Stimulated activated memory B cell treated with anti-CD40 and anti-IgM and Interleukin-4, amounts not matched to agents 10 μg/mL and 1 μg/mL and 100 μg/mL, for 72 hours (primary cell): ENCODE measurements at regions not wholly inside any gene's neighbourhood (a gene's known extent, or its start where the extent isn't known, plus 50 kb on each side); places are given as distances from the start of the nearest gene placed in this dataset.
"Not testable (repeated sequence)": the region's sequence is repeated elsewhere in the genome, so short reads cannot be mapped to it uniquely, and the experiment has no call there.

Source experiments
- ATAC-seq: fragments of 150-1000 bp; cut with Tn5 transposase; 2 replicates; pipeline ENCODE4 v1.10.0; 2021
- H3K27ac Mint-ChIP-seq: one replicate; pipeline ENCODE4 v1.8.0; 2022; ENCODE audit warnings: mild to moderate bottlenecking, mixed read lengths
- H3K27me3 Mint-ChIP-seq: one replicate; pipeline ENCODE4 v1.8.0; 2022; ENCODE audit warnings: mixed read lengths
- H3K36me3 Mint-ChIP-seq: one replicate; pipeline ENCODE4 v1.8.0; 2022; ENCODE audit warnings: mixed read lengths
- H3K4me1 Mint-ChIP-seq: one replicate; pipeline ENCODE4 v1.8.0; 2022; ENCODE audit warnings: mixed read lengths
- H3K4me3 Mint-ChIP-seq: one replicate; pipeline ENCODE4 v1.8.0; 2022; ENCODE audit warnings: mild to moderate bottlenecking, moderate library complexity, mixed read lengths
- H3K9me3 Mint-ChIP-seq: one replicate; pipeline ENCODE4 v1.8.0; 2022; ENCODE audit warnings: mixed read lengths

DNA sequence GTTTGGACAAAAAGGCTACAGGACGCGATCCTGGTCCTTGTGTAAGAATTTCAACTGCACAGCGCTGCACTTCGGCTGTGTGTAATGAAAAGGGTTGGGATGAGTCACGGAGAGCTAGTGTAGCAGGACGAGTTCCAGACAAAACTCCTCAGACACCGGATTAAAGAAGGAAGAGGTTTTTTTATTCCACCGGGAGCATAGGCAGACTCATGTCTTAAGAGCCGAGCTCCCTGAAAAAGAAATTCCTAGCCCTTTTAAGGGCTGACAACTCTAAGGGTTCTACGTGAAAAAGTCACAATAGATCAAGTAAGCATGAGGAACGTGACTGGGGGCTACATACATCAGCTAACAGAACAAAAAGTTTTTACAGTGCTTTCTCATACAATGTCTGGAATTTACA, 54.8 kb upstream of the FAM90A1 start:
- not testable (repeated sequence) for H3K4me1 Mint-ChIP-seq, ATAC-seq, H3K27ac Mint-ChIP-seq, H3K9me3 Mint-ChIP-seq, H3K4me3 Mint-ChIP-seq, H3K36me3 Mint-ChIP-seq
- peaks cover 27% of the 10 kb centered on the region for H3K27me3 Mint-ChIP-seq

DNA sequence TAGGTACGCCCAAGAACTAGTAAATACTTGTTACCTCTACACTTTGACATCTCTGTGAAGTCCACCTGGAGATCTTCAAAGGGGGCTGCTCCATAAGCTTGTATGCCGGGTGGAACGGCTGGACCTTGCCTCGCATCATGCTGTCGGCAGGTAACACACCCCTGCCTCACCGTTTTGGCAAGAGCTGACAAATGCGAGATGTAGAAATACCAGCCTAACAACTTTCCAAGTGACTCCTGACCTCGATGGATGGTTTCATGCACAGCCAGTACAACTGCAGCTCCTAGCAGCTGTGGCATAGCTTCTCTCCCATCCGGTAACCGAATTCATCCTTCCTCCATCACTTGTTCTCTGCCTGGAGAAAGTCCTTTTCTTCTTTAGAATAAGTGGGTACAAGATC, 58.3 kb upstream of the FAM90A1 start:
- not testable (repeated sequence) for H3K27ac Mint-ChIP-seq, ATAC-seq, H3K36me3 Mint-ChIP-seq, H3K4me3 Mint-ChIP-seq, H3K4me1 Mint-ChIP-seq, H3K9me3 Mint-ChIP-seq
- peaks cover 16% of the 10 kb centered on the region for H3K27me3 Mint-ChIP-seq

DNA sequence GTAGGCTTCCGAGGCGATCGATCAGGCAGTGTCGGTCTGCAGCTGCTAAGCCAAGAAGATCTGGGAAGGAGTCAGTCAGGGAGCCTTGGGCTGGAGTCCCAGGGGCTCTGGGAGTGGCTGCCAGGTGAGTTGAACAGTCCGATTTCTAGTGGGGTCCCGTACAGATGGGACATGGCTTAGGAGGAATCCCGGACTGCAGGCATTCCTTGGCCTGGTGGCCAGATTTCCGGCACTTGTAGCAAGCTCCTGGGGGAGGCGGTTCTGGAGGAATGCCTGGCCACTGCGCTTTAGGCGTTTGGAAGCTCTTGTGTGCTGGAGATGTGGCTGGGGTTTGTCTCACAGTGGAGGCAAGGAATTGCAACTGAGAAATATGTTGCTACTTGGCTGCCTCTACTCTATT, 64.3 kb upstream of the FAM90A1 start:
- H3K9me3 Mint-ChIP-seq, H3K36me3 Mint-ChIP-seq, H3K4me3 Mint-ChIP-seq, H3K4me1 Mint-ChIP-seq, H3K27ac Mint-ChIP-seq, ATAC-seq: not testable (repeated sequence)
- peaks cover 10% of the 10 kb centered on the region for H3K27me3 Mint-ChIP-seq

DNA sequence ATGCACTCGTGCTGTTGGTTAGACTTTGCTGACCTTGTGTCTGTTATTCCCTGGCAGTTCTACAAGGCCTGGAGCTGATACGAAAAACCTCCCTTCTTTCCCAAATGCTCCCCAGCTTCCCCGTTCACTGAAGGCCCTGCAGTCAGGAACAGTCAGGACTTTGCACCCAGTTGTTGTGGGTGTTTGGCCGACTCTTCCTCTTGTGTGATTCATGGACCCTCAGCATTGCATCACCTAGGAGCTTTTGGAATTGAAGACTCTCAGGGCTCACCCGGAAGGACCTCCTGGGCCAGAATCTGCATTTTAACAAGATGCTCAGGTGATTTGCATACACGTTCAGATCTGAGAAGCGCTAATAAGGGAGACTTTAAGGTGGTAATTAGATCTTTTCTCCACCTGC, 67.2 kb upstream of the FAM90A1 start:
- H3K4me3 Mint-ChIP-seq, H3K9me3 Mint-ChIP-seq, H3K27ac Mint-ChIP-seq, H3K4me1 Mint-ChIP-seq, ATAC-seq, H3K36me3 Mint-ChIP-seq: not testable (repeated sequence)
- H3K27me3 Mint-ChIP-seq, result peaks cover 10% of the 10 kb centered on the region

DNA sequence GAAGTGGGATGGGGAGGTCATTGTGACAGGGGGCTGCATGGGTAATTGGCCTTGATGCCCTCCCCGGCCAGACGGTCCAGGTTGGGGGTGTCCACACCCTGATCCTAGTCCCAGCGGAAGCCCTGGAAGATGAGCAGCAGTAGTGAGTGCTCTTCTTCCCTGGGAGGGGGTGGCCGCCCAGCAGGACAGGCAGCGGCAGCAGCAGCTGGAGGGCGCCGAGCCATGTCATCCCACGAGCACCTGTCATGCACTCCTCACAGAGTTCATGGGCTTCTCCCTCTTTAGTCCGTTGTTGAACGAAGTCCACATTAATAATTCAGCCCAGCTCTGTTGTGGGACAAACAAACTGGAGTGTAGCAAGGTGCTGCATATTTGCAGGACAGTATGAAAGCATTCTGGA, 81.2 kb upstream of the FAM90A1 start:
- not testable (repeated sequence) for H3K36me3 Mint-ChIP-seq, H3K27ac Mint-ChIP-seq, ATAC-seq, H3K9me3 Mint-ChIP-seq, H3K4me3 Mint-ChIP-seq, H3K4me1 Mint-ChIP-seq
- peaks cover 18% of the 10 kb centered on the region for H3K27me3 Mint-ChIP-seq

DNA sequence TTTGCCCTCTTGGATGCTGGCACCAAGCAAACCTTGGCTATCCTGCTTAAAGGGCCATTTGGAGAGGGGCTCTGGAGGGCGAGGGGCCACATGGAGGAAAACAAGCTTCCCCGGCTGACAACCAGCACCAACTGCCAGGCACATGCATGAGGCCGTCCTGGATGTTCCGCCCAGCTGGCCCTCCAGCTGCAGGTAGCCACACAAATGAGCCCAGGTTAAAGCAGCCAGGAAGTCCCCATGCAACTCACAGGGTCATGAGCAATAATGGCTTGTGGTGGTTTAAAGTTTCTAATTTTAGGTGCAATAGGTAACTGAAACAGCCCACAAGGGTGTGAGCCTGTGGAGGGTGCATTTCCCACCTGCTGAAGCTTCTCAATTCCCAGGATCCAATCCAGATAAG, 88.6 kb upstream of the FAM90A1 start:
- H3K4me1 Mint-ChIP-seq, H3K9me3 Mint-ChIP-seq, ATAC-seq, H3K4me3 Mint-ChIP-seq, H3K27ac Mint-ChIP-seq, H3K36me3 Mint-ChIP-seq: not testable (repeated sequence)
- peaks cover 29% of the 10 kb centered on the region for H3K27me3 Mint-ChIP-seq

DNA sequence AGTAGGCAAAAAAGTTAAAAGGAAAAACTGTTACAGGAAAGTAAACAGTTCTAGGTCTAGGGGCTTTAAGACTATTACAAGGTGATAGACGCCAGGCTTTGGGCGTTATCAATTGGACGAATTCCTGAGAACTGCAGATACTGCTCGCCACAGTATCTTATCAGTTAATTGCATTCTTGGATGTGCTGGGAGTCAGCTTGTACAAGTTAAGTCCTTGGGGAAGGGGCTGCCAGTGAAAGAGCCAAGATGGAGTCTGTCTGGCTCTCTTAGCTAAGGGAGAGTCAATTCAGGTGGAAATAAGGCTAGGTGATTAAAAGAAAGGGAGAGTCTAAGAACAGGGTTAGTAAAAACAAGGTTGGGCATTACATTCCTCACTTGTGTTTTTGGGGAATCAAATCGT, 90.3 kb upstream of the FAM90A1 start:
- not testable (repeated sequence) for ATAC-seq, H3K36me3 Mint-ChIP-seq, H3K4me3 Mint-ChIP-seq, H3K27ac Mint-ChIP-seq, H3K4me1 Mint-ChIP-seq, H3K9me3 Mint-ChIP-seq
- H3K27me3 Mint-ChIP-seq, result peaks cover 40% of the 10 kb centered on the region

DNA sequence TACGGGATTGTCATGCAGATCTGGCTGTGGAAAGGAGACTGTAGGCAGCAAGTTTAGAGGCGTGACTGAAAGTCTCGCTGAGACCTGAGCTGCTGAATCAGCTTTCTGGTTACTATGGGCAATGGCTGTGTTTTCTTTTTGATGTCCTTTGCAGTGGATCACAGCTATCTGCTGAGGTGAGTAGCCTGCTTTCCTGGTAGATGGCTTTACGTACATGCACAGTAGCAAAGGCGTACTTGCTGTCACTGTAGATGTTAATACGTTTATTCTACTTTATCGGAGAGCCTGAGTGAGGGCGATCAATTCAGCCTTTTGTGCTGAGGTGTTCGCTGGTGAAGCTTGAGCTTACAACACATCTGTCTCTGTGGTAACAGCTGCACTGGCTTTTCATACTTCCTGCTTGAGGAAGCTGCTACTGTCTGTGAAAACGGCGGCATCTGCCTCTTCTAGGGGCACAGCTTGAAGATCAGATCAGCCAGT, 92.9 kb upstream of the FAM90A1 start:
- H3K9me3 Mint-ChIP-seq, H3K4me1 Mint-ChIP-seq, ATAC-seq, H3K4me3 Mint-ChIP-seq, H3K27ac Mint-ChIP-seq, H3K36me3 Mint-ChIP-seq: not testable (repeated sequence)
- peaks cover 40% of the 10 kb centered on the region for H3K27me3 Mint-ChIP-seq

DNA sequence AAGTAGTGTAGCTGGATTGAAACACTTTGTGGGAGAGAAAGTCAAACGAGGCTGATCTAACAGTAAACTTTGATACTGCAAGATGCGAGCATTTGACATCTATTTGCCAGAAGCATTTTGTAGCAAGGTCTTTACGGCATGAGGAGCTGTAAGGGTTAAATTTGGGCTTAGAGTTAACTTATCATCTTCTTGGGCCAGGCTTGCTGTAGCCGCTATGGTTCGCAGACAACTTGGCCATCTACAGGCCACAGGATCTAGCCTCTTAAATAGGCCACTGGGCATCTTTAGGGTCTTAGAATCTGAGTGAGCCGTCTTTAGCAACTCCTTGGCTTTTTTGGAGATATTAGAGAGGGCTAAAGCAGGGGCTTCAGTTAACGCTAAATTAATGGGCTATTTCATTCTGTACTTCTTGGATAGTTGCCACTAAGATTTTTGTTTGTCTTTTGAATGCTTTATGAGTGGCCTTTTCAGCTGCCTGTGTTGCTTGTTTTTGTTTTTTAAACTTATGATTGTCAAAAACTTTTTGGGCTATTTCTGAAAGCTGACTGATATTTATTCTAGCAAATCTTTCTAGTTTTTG, 93.5 kb upstream of the FAM90A1 start:
- not testable (repeated sequence) for H3K4me3 Mint-ChIP-seq, ATAC-seq, H3K4me1 Mint-ChIP-seq, H3K36me3 Mint-ChIP-seq, H3K27ac Mint-ChIP-seq, H3K9me3 Mint-ChIP-seq
- peaks cover 40% of the 10 kb centered on the region for H3K27me3 Mint-ChIP-seq

DNA sequence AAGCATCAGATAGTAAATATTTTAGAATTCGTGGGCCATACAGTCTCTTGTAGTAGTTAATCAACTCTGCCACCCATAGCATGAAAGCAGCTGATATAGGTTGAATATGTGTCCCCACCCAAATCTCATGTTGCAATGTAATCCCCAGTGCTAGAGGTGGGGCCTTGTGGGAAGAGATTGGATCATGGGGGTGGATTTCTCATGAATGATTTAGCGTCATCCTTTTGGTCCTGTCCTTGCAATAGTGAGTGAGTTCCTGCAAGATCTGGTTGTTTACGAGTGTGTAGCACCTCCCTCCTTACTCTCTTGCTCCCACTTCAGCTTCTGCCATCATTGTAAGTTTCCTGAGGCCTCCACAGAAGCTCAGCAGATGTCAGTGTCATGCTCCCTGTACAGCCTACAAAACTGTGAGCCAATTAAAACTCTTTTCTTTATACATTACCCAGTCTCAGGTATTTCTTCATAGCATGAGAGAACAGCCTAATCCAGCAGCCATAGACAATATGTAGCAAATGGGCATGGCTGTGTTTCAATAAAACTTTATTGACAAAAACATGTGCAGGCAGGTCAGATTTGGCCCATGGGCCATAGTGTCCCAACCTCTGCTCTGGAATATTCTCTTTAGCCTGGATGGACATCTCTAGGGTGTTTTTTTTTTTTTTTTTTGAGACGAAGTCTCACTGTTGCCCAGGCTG, 97.9 kb upstream of the FAM90A1 start:
- Mint-ChIP-seq H3K27me3 (peaks cover 12% of the 10 kb centered on the region), H3K9me3 (peaks cover 14% of the 10 kb centered on the region)
- not testable (repeated sequence) for H3K36me3 Mint-ChIP-seq, H3K27ac Mint-ChIP-seq, H3K4me3 Mint-ChIP-seq, H3K4me1 Mint-ChIP-seq, ATAC-seq

DNA sequence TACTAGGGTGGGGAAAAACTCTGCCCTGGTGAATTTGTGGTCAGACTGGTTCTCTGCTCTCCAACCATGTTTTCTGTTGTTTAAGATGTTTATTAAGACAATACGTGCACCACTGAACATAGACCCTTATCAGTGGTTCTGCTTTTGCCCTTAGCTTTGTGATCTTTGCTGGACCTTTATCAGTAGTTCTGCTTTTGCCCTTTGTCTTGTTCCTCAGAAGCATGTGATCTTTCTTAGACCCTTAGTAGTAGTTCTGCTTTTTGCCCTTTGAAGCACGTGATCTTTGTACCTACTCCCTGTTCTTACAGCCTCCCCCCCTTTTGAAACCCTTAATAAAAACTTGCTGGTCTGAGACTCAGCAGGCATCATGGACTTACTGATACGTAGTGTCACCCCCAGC, 101.4 kb upstream of the FAM90A1 start:
- not testable (repeated sequence) for H3K4me3 Mint-ChIP-seq, ATAC-seq

DNA sequence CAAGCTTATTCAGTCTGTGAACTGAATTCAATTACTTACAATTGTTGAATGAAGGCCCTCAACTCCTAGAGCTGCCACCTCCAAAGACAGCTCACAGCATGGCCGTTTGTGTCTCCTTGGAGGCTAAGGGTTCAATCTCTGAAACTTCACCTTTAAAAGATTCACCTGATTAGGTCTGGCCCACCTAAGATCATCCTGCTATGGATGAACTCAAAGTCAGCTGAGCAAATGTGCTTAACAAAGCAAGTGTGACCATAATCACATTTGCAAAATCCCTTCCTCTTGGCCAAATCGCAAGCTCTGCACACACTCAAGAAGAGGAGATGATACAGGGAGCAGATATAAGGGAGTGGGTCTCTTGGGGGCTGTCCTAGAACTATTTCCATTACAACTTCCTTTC, 105.0 kb upstream of the FAM90A1 start:
- not testable (repeated sequence) for H3K4me1 Mint-ChIP-seq, H3K27me3 Mint-ChIP-seq

More for the DNA sequence above, 101.4 kb upstream of the FAM90A1 start:
- not testable (repeated sequence) for H3K27me3 Mint-ChIP-seq, H3K36me3 Mint-ChIP-seq, H3K4me1 Mint-ChIP-seq, H3K27ac Mint-ChIP-seq
- peaks cover 14% of the 10 kb centered on the region for H3K9me3 Mint-ChIP-seq

DNA sequence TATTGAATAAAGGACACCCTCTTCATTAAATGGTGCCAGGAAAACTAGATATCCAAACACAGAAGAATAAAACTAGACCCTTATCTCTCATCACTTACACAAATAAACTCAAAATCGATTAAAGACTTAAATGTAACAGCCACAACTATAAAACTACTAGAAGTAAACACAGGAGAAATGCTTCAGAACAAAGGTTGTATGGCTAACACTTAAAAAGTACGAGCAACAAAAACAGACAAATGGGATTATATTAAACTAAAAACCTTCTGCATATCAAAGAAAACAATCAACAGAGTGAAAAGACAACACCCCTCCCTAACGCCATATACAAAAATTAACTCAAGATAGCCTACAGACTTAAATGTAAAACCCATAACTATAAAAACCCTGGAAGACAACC, 104.7 kb upstream of the CLEC6A start:
- not testable (repeated sequence) for H3K36me3 Mint-ChIP-seq, ATAC-seq, H3K9me3 Mint-ChIP-seq, H3K4me3 Mint-ChIP-seq, H3K27ac Mint-ChIP-seq, H3K4me1 Mint-ChIP-seq
- H3K27me3 Mint-ChIP-seq, result peaks cover 13% of the 10 kb centered on the region

More for the DNA sequence above, 105.0 kb upstream of the FAM90A1 start:
- H3K36me3 Mint-ChIP-seq, H3K4me3 Mint-ChIP-seq, ATAC-seq, H3K27ac Mint-ChIP-seq: not testable (repeated sequence)
- peaks cover 14% of the 10 kb centered on the region for H3K9me3 Mint-ChIP-seq

DNA sequence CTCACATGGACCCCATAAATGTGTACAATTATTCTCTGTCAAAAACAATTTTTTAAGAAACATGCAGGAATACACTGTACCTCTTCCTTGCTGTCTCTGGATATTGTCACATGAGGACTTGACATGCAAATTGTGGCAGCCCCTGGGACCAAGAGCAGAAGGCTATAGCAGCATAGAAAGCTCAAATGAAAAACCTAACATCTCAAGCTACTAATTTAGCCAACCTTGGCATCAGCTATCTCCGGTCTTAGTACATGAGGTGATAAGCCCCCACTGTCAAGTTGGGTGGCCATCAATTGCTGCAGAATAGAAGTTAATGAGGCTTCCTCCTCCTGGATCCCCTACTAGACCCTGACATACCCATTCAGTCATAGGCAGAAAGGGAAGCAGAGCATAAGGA, 101.0 kb upstream of the CLEC6A start:
- not testable (repeated sequence) for H3K27ac Mint-ChIP-seq, H3K36me3 Mint-ChIP-seq, H3K9me3 Mint-ChIP-seq, H3K4me1 Mint-ChIP-seq, H3K4me3 Mint-ChIP-seq, ATAC-seq
- peaks cover 24% of the 10 kb centered on the region for H3K27me3 Mint-ChIP-seq

DNA sequence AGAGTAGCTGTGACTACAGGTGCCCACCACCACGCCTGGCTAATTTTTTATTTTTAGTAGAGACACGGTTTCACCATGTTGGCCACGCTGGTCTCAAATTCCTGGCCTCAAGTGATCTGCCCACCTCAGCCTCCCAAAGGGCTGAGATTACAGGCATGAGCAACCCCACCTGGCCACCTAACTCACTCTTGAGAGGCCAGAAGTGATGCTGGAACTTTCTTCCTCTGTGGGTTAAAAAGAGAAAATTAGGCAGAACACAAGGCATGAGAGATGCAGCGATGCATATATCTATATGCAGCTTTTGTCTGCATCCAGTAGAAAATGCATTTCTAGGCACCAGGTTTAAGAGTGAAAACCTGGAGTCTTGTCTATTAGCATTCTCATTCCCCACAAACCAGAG, 100.2 kb upstream of the CLEC6A start:
- not testable (repeated sequence) for H3K36me3 Mint-ChIP-seq, ATAC-seq, H3K9me3 Mint-ChIP-seq, H3K4me3 Mint-ChIP-seq, H3K27ac Mint-ChIP-seq, H3K4me1 Mint-ChIP-seq
- H3K27me3 Mint-ChIP-seq, result peaks cover 31% of the 10 kb centered on the region

DNA sequence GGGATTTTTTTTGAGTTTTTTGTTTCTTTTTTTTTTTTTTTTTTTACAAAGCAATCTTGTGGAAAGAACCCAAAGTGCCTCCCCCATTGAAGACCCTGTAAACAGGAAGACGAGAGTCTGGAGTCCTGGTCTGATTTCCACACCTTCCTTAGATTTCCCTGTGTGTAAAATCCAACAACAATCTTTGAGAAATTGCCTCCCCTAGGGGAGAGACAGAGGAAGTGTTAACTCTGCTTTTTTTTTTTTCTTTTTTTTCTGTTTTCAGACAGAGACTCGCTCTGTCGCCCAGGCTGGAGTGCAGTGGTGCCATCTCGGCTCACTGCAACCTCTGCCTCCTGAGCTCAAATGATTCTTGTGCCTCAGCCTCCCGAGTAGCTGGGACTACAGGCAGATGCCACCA, 82.0 kb upstream of the CLEC6A start:
- not testable (repeated sequence) for ATAC-seq, H3K36me3 Mint-ChIP-seq, H3K27ac Mint-ChIP-seq, H3K4me3 Mint-ChIP-seq, H3K9me3 Mint-ChIP-seq, H3K4me1 Mint-ChIP-seq
- peaks cover 49% of the 10 kb centered on the region for H3K27me3 Mint-ChIP-seq
